Glomerular endothelial cell (primary cell): ENCODE measurements at regions not wholly inside any gene's neighbourhood (a gene's known extent, or its start where the extent isn't known, plus 50 kb on each side); places are given as distances from the start of the nearest gene placed in this dataset.
A peak's percentile ranks its signal among the peaks of the same experiment; 100 is the strongest.

Experiments used
- DNase-seq: peaks from one replicate; pipeline ENCODE4 v3.0.0-alpha.2; 2011; ENCODE audit warnings: low read depth, low spot score; ENCODE audit errors: extremely low read depth

GRCh38 chr11:105334025-105334714 is 194.6 kb upstream of the CARD18 start:
- DNase-seq, result no peak

GRCh38 chr11:105333153-105333552 is 193.6 kb upstream of the CARD18 start:
- DNase-seq, result no peak

- no peak for DNase-seq
Observed at GRCh38 chr11:105332171-105332570, 192.6 kb upstream of the CARD18 start.

GRCh38 chr11:105328061-105328460 is 188.5 kb upstream of the CARD18 start:
- DNase-seq, result no peak

- no peak for DNase-seq
Observed at GRCh38 chr11:105324156-105324555, 184.6 kb upstream of the CARD18 start.

- no peak for DNase-seq
Observed at GRCh38 chr11:105321696-105322095, 182.1 kb upstream of the CARD18 start.

GRCh38 chr11:105315287-105315686 is 175.7 kb upstream of the CARD18 start:
- DNase-seq, result no peak

GRCh38 chr11:105312266-105312665 is 172.7 kb upstream of the CARD18 start:
- DNase-seq, result no peak

GRCh38 chr11:105298630-105299029 is 159.1 kb upstream of the CARD18 start:
- DNase-seq, result no peak

GRCh38 chr11:105298174-105298573 is 158.6 kb upstream of the CARD18 start:
- no peak for DNase-seq

GRCh38 chr11:105297463-105297862 is 157.9 kb upstream of the CARD18 start:
- peak; percentile 20 for DNase-seq

GRCh38 chr11:105296806-105297205 is 157.2 kb upstream of the CARD18 start:
- DNase-seq, result no peak

- DNase-seq, result no peak
Observed at GRCh38 chr11:105296386-105296785, 156.8 kb upstream of the CARD18 start.

- no peak for DNase-seq
Observed at GRCh38 chr11:105282658-105283057, 143.1 kb upstream of the CARD18 start.

GRCh38 chr11:105274631-105275030 is 135.1 kb upstream of the CARD18 start:
- DNase-seq, result no peak

- DNase-seq, result no peak
Observed at GRCh38 chr11:105273660-105274280, 134.2 kb upstream of the CARD18 start.

- no peak for DNase-seq
Observed at GRCh38 chr11:105269862-105270261, 130.3 kb upstream of the CARD18 start.

- no peak for DNase-seq
Observed at GRCh38 chr11:105268404-105269062, 129.0 kb upstream of the CARD18 start.

GRCh38 chr11:105265845-105266244 is 126.3 kb upstream of the CARD18 start:
- no peak for DNase-seq

- no peak for DNase-seq
Observed at GRCh38 chr11:105260976-105261375, 121.4 kb upstream of the CARD18 start.

- DNase-seq, result no peak
Observed at GRCh38 chr11:105245781-105246315, 106.3 kb upstream of the CARD18 start.
